Hematopoietic multipotent progenitor cell treated with erythropoietin and hydrocortisone succinate and interleukin-3 and kit ligand, for 6 days (in vitro differentiated cells): ENCODE measurements at regions not wholly inside any gene's neighbourhood (a gene's known extent, or its start where the extent isn't known, plus 50 kb on each side); places are given as distances from the start of the nearest gene placed in this dataset.

Source experiments
- DNase-seq: peaks from one replicate; pipeline ENCODE4 v3.0.0-alpha.2; 2015

DNA sequence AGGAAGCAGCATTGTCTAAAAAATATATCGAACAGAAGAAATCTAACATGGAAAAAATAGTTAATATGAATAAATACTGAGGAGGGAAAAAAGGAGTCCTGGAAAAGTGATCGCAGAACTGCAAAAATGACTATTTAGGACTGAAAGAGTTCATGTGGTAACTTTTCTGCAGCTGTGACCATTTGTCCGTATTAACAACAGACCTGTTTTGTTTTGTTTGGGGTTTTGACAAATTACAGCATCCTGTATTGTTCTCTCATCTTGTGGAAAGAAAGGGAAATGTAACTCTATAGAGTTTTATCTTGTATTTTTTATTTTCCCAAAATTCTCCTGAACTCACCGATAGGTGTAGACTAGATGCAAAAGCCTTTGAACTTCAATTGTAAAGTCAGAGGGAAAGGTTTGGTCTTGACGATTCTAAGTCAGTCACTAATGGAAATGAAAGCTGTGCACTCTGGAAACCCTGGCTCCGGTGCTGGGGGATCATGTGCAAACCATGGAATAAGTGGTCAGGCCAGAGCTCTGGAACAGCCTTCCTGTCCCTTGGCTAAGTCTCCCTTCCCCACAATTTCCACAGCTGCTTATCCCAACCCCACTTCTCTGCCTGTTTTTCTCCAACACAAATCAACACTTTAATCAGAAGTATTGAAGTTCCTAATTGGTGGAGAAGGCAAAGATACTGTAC lies 51.2 kb upstream of the MARCKS start:
- no peak for DNase-seq
